GM23338 (cell line): ENCODE measurements at regions not wholly inside any gene's neighbourhood (a gene's known extent, or its start where the extent isn't known, plus 50 kb on each side); places are given as distances from the start of the nearest gene placed in this dataset.

Experiments
- ATAC-seq: fragments of 200-7000 bp; cut with Tn5 transposase; 3 replicates; pipeline ENCODE4 v1.9.1; 2020
- DNase-seq: peaks from one replicate; pipeline ENCODE4 v3.0.0-alpha.2; 2015; ENCODE audit warnings: low spot score
- H2AFZ ChIP-seq: fragments of 200-600 bp; sonication (generic); 2 replicates; pipeline ENCODE4 v1.8.0; 2016; ENCODE audit warnings: antibody characterized with exemption, mild to moderate bottlenecking, moderate library complexity
- H3F3A ChIP-seq: fragments of 200-600 bp; sonication (generic); replicated peaks from 2 replicates; pipeline ENCODE4 v1.8.0; 2017; ENCODE audit warnings: antibody characterized with exemption, mixed run types, low read depth
- H3K27ac ChIP-seq: fragments of 200-600 bp; sonication (generic); 2 replicates; pipeline ENCODE4 v1.6.1; 2016; ENCODE audit warnings: low read depth
- H3K27me3 ChIP-seq: fragments of 200-600 bp; sonication (generic); 2 replicates; pipeline ENCODE4 v1.8.0; 2016; ENCODE audit warnings: mild to moderate bottlenecking, mixed run types, moderate library complexity; ENCODE audit not compliant: insufficient read depth
- H3K36me3 ChIP-seq: fragments of 200-600 bp; sonication (generic); 2 replicates; pipeline ENCODE4 v1.8.0; 2016; ENCODE audit warnings: mild to moderate bottlenecking; ENCODE audit not compliant: insufficient read depth
- H3K4me1 ChIP-seq: fragments of 200-600 bp; sonication (generic); 2 replicates; pipeline ENCODE4 v1.8.0; 2016; ENCODE audit warnings: mild to moderate bottlenecking, moderate library complexity; ENCODE audit not compliant: insufficient read depth
- H3K4me2 ChIP-seq: fragments of 200-600 bp; sonication (generic); 2 replicates; pipeline ENCODE4 v1.7.1; 2017; ENCODE audit warnings: mixed run types
- H3K4me3 ChIP-seq: fragments of 200-600 bp; sonication (generic); 2 replicates; pipeline ENCODE4 v1.6.1; 2016; ENCODE audit warnings: mixed run types
- H3K79me2 ChIP-seq: fragments of 200-600 bp; sonication (generic); replicated peaks from 2 replicates; pipeline ENCODE4 v1.8.0; 2017; ENCODE audit warnings: mild to moderate bottlenecking; ENCODE audit not compliant: insufficient read depth
- H3K9me2 ChIP-seq: fragments of 200-600 bp; sonication (generic); 2 replicates; pipeline ENCODE4 v1.8.0; 2017; ENCODE audit not compliant: insufficient read depth
- H4K20me1 ChIP-seq: fragments of 200-600 bp; sonication (generic); replicated peaks from 2 replicates; pipeline ENCODE4 v1.8.0; 2017; ENCODE audit warnings: mild to moderate bottlenecking; ENCODE audit not compliant: insufficient read depth
- H3K27ac Mint-ChIP-seq: 2 replicates; pipeline ENCODE4 v1.8.0; 2020; ENCODE audit warnings: inconsistent platforms, mild to moderate bottlenecking, moderate library complexity, mixed read lengths
- H3K27me3 Mint-ChIP-seq: 3 replicates; pipeline ENCODE4 v1.8.0; 2022; ENCODE audit warnings: low read depth, mild to moderate bottlenecking, moderate library complexity, mixed read lengths, inconsistent platforms; ENCODE audit not compliant: insufficient read depth, poor library complexity
- H3K36me3 Mint-ChIP-seq: 3 replicates; pipeline ENCODE4 v1.8.0; 2021; ENCODE audit warnings: low read depth, mild to moderate bottlenecking, inconsistent platforms, moderate library complexity, mixed read lengths
- H3K4me1 Mint-ChIP-seq: 3 replicates; pipeline ENCODE4 v1.8.0; 2020; ENCODE audit warnings: mild to moderate bottlenecking, inconsistent platforms, mixed read lengths
- H3K4me3 Mint-ChIP-seq: 3 replicates; pipeline ENCODE4 v1.8.0; 2021; ENCODE audit warnings: moderate library complexity, mild to moderate bottlenecking, inconsistent platforms, mixed read lengths
- H3K9me3 Mint-ChIP-seq: 3 replicates; pipeline ENCODE4 v1.8.0; 2020; ENCODE audit warnings: moderate library complexity, mild to moderate bottlenecking, inconsistent platforms, mixed read lengths
- CREB1 ChIP-seq: fragments of 250-450 bp; sonication (Bioruptor Pico); IDR thresholded peaks from 2 replicates; pipeline ENCODE4 v1.5.0; 2020; ENCODE audit warnings: low read depth, mild to moderate bottlenecking, moderate library complexity
- ETS1 ChIP-seq: IDR thresholded peaks from 2 replicates; pipeline ENCODE4 v1.6.1; 2016; ENCODE audit warnings: antibody characterized with exemption
- EZH2 ChIP-seq: fragments of 200-600 bp; sonication (generic); IDR thresholded peaks from one replicate; pipeline ENCODE4 v1.8.0; 2017; ENCODE audit warnings: antibody characterized with exemption, mild to moderate bottlenecking, low read depth; ENCODE audit not compliant: unreplicated experiment
- POLR2AphosphoS5 ChIP-seq: IDR thresholded peaks from 2 replicates; pipeline ENCODE4 v1.6.1; 2016; ENCODE audit warnings: antibody characterized with exemption, low read depth
- STAT1 ChIP-seq: IDR thresholded peaks from one replicate; pipeline ENCODE4 v1.6.1; 2016; ENCODE audit warnings: antibody characterized with exemption; ENCODE audit not compliant: unreplicated experiment
- ZNF462 ChIP-seq: fragments of 250-450 bp; sonication (Bioruptor Pico); IDR thresholded peaks from 2 replicates; pipeline ENCODE4 v1.5.0; 2020; ENCODE audit warnings: mild to moderate bottlenecking, moderate library complexity
- TF ChIP-seq, protein P1 (sequence below), 2 experiments: fragments of 200-600 bp in 1 of 2; sonication (generic) in 1 of 2; conservative IDR thresholded peaks; 2 replicates each; pipeline versions ENCODE4 v1.5.1 to v1.6.1; 2016 to 2017; ENCODE audit warnings: antibody characterized with exemption in 2 of 2, low read depth in 2 of 2, mild to moderate bottlenecking in 2 of 2, moderate library complexity in 1 of 2
- TF ChIP-seq, protein P2 (sequence below): IDR thresholded peaks from one replicate; pipeline ENCODE4 v1.6.1; 2018; ENCODE audit warnings: antibody characterized with exemption; ENCODE audit not compliant: unreplicated experiment

DNA sequence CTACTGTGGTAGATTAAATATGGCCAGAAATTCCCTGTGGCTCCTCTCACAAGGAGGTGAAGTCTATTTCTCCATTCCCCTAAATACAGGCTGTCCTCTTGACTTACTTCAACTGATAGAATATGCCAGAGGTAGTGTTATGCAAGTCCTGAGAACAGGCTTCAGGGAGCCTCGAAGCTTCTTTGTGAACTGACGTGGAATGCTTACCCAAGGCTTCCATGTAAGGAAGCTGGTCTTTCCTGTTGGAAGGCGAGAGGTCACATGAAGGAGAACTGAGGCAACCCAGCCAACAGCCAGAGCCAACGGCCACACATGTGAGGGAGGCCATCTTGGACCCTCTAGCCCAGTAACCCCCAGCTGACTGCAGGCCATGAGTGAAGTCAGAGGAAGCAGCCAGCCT lies 267.9 kb downstream of the MRTFB start:
- Mint-ChIP-seq H3K36me3 (peaks cover 8% of the 10 kb centered on the region), H3K27ac (no peak overlapping the region), H3K9me3 (peaks cover 24% of the 10 kb centered on the region; the same call in 2 of the 3 replicates)

More for the DNA sequence above, 267.9 kb downstream of the MRTFB start:
- Histone ChIP-seq H3K4me1 (no peaks in the 10 kb centered on the region), H3K4me3 (no peak overlapping the region), H3F3A (no peaks in the 10 kb centered on the region), H3K27me3 (no peaks in the 10 kb centered on the region), H3K79me2 (no peaks in the 10 kb centered on the region), H3K36me3 (no peaks in the 10 kb centered on the region), H3K9me2 (peaks cover 7% of the 10 kb centered on the region; the same call in 1 of the 2 replicates), H2AFZ (no peak overlapping the region), H4K20me1 (no peaks in the 10 kb centered on the region), H3K27ac (no peak overlapping the region), H3K4me2 (no peak overlapping the region)
- Mint-ChIP-seq H3K4me3 (no peak overlapping the region), H3K27me3 (peaks cover 5% of the 10 kb centered on the region), H3K4me1 (no peaks in the 10 kb centered on the region)
- no peak for DNase-seq
- ATAC-seq, result no peak
- TF ChIP-seq CREB1 (CRISPR knock-in tag) (no peak), ZNF462 (CRISPR knock-in tag) (no peak), POLR2AphosphoS5 (no peak), STAT1 (no peak), ETS1 (no peak), EZH2 (no peak)
- TF ChIP-seq, protein P1, sequence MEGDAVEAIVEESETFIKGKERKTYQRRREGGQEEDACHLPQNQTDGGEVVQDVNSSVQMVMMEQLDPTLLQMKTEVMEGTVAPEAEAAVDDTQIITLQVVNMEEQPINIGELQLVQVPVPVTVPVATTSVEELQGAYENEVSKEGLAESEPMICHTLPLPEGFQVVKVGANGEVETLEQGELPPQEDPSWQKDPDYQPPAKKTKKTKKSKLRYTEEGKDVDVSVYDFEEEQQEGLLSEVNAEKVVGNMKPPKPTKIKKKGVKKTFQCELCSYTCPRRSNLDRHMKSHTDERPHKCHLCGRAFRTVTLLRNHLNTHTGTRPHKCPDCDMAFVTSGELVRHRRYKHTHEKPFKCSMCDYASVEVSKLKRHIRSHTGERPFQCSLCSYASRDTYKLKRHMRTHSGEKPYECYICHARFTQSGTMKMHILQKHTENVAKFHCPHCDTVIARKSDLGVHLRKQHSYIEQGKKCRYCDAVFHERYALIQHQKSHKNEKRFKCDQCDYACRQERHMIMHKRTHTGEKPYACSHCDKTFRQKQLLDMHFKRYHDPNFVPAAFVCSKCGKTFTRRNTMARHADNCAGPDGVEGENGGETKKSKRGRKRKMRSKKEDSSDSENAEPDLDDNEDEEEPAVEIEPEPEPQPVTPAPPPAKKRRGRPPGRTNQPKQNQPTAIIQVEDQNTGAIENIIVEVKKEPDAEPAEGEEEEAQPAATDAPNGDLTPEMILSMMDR (conservative IDR thresholded peaks at IDR 0.05; ENCODE audit: low read depth in 2 of 2), result no peak
- TF ChIP-seq, protein P2, sequence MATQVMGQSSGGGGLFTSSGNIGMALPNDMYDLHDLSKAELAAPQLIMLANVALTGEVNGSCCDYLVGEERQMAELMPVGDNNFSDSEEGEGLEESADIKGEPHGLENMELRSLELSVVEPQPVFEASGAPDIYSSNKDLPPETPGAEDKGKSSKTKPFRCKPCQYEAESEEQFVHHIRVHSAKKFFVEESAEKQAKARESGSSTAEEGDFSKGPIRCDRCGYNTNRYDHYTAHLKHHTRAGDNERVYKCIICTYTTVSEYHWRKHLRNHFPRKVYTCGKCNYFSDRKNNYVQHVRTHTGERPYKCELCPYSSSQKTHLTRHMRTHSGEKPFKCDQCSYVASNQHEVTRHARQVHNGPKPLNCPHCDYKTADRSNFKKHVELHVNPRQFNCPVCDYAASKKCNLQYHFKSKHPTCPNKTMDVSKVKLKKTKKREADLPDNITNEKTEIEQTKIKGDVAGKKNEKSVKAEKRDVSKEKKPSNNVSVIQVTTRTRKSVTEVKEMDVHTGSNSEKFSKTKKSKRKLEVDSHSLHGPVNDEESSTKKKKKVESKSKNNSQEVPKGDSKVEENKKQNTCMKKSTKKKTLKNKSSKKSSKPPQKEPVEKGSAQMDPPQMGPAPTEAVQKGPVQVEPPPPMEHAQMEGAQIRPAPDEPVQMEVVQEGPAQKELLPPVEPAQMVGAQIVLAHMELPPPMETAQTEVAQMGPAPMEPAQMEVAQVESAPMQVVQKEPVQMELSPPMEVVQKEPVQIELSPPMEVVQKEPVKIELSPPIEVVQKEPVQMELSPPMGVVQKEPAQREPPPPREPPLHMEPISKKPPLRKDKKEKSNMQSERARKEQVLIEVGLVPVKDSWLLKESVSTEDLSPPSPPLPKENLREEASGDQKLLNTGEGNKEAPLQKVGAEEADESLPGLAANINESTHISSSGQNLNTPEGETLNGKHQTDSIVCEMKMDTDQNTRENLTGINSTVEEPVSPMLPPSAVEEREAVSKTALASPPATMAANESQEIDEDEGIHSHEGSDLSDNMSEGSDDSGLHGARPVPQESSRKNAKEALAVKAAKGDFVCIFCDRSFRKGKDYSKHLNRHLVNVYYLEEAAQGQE, result no peak
